Common myeloid progenitor, CD34-positive (primary cell): ENCODE measurements at regions not wholly inside any gene's neighbourhood (a gene's known extent, or its start where the extent isn't known, plus 50 kb on each side); places are given as distances from the start of the nearest gene placed in this dataset.

Source experiments
- CTCF ChIA-PET: fragments of 350-600 bp; sonication (Branson Sonifier 250); formaldehyde crosslinking; loops from one replicate; lab custom pipeline; 2021; ENCODE audit warnings: antibody characterized with exemption; lab: Charles Lee
- POLR2A ChIA-PET: fragments of 350-600 bp; sonication (Branson Sonifier 250); formaldehyde crosslinking; loops from one replicate; lab custom pipeline; 2021; ENCODE audit warnings: antibody characterized with exemption; lab: Charles Lee
- DNase-seq, 3 donors: peaks; one replicate each; pipeline versions ENCODE4 v3.0.0 to v3.0.0-alpha.2; 2013
- H3K27ac ChIP-seq, 2 experiments: 1 replicate in 1 of 2; 2 replicates in 1 of 2; pipeline ENCODE4 v1.7.0; 2013; ENCODE audit warnings: inconsistent platforms in 2 of 2, low read length in 2 of 2, mild to moderate bottlenecking in 2 of 2, low read depth in 1 of 2, moderate library complexity in 1 of 2; ENCODE audit not compliant: severe bottlenecking in 2 of 2, insufficient read depth in 1 of 2, poor library complexity in 1 of 2
- H3K27me3 ChIP-seq, 5 experiments: replicated peaks in 2 of 5; 1 replicate in 3 of 5; 2 replicates in 2 of 5; pipeline versions ENCODE4 v1.6.1 to v1.7.0; 2013; ENCODE audit warnings: low read length in 4 of 5, mild to moderate bottlenecking in 2 of 5, moderate library complexity in 2 of 5, inconsistent platforms in 1 of 5; ENCODE audit not compliant: insufficient read depth in 5 of 5, control insufficient read depth in 4 of 5
- H3K36me3 ChIP-seq, 4 experiments: 1 replicate in 2 of 4; 2 replicates in 2 of 4; pipeline versions ENCODE4 v1.6.1 to v1.7.0; 2013; ENCODE audit warnings: low read length in 3 of 4, control low read depth in 1 of 4, mild to moderate bottlenecking in 1 of 4; ENCODE audit not compliant: control insufficient read depth in 4 of 4, insufficient read depth in 4 of 4
- H3K4me1 ChIP-seq, 4 experiments: 1 replicate in 3 of 4; 2 replicates in 1 of 4; pipeline versions ENCODE4 v1.6.1 to v1.7.1; 2013; ENCODE audit warnings: low read length in 3 of 4, mild to moderate bottlenecking in 3 of 4, control low read depth in 1 of 4, inconsistent platforms in 1 of 4, moderate library complexity in 1 of 4; ENCODE audit not compliant: control insufficient read depth in 4 of 4, insufficient read depth in 4 of 4; ENCODE audit errors: control extremely low read depth in 1 of 4
- H3K4me3 ChIP-seq, 7 experiments: 1 replicate in 4 of 7; 2 replicates in 3 of 7; pipeline versions ENCODE4 v1.5.1 to v1.7.0; 2013; ENCODE audit warnings: mild to moderate bottlenecking in 7 of 7, low read length in 6 of 7, moderate library complexity in 6 of 7, inconsistent platforms in 2 of 7, low read depth in 2 of 7, control low read depth in 1 of 7; ENCODE audit not compliant: insufficient read depth in 4 of 7, control insufficient read depth in 1 of 7; ENCODE audit errors: extremely low read depth in 1 of 7
- H3K9me3 ChIP-seq, 5 experiments: 1 replicate in 4 of 5; 2 replicates in 1 of 5; pipeline versions ENCODE4 v1.6.1 to v1.7.1; 2013; ENCODE audit warnings: low read length in 4 of 5, mild to moderate bottlenecking in 2 of 5, inconsistent platforms in 1 of 5, low read depth in 1 of 5, moderate library complexity in 1 of 5; ENCODE audit not compliant: control insufficient read depth in 4 of 5, insufficient read depth in 2 of 5; ENCODE audit errors: control extremely low read depth in 1 of 5
- WGBS: methylation state at CpG from one replicate; pipeline ENCODE4 v1.1.5; 2013; ENCODE audit not compliant: insufficient coverage; 5-methylcytosine and 5-hydroxymethylcytosine counted together

DNA sequence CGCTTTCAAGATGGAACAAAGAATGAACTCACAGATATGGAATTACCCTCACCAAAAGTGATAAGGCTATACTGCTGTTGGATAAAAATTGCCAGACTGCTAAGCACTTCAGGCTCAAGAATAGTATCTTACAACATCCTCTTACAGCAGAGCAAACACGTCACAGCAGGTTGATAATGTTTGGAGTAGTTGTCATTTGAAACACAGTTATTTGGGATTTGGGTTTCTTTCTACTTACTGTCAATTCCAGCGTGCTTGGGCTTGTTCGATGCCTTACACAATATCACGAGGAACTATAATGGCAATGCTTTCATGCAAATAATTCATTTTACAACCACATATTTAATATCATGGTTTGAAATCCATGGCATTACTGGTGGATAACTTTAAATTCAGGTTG, 1223.7 kb upstream of the AGA start:
- Histone ChIP-seq H3K4me3 (no peak overlapping the region), H3K27me3 (no peaks in the 10 kb centered on the region), H3K4me1 (no peaks in the 10 kb centered on the region), H3K9me3 (no peaks in the 10 kb centered on the region), H3K36me3 (no peaks in the 10 kb centered on the region), H3K27ac (no peak overlapping the region)
- CTCF ChIA-PET = no interaction called here
- DNase-seq = no peak
- no CpG with 5 or more reads among the region's 5 CpGs for WGBS
- POLR2A ChIA-PET = no interaction called here

DNA sequence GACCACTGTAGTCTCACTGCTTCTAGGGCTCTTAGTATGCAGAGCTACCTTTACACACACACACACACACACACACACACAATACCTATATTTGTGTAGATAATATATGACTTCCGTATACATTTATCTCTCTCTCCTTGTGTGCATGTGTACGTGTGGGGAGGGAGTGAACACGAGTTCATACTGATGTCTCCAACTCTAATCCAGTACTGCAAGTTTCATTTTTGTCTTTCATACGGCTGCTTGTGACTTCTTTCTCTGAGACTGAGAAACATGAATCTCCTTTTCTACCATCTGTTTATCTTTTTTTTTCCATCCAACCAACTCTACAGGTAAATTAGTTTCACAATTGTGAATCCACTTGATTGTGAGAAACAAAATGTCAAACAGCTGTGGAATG, 1229.5 kb upstream of the AGA start:
- Histone ChIP-seq H3K27me3 (no peaks in the 10 kb centered on the region), H3K27ac (no peak overlapping the region), H3K4me1 (no peaks in the 10 kb centered on the region), H3K4me3 (no peak overlapping the region), H3K9me3 (no peaks in the 10 kb centered on the region), H3K36me3 (no peaks in the 10 kb centered on the region)
- no peak for DNase-seq
- WGBS = 100% methylated on average over 2 of the region's 4 CpGs
- ChIA-PET POLR2A (no interaction called here), CTCF (no interaction called here)

DNA sequence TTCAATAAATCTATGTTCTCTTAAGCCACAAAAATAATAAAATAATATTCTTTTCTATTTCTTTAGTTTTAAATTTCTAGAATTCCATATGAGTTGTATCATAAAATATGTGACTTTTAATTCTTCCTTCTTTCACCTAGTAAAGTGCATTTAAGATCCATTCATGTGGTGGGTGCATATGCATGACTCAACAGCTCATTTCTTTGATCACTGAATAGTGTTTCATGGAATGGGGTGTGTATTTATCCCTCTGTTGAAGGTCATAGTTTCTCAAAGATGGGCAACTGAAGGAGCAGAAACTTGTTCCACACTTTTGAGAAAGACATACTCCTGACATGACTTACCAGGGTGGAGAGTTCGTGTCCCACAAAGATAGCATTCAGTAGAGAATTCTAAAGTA, 1230.3 kb upstream of the AGA start:
- Histone ChIP-seq H3K36me3 (no peaks in the 10 kb centered on the region), H3K27me3 (no peaks in the 10 kb centered on the region), H3K4me1 (no peaks in the 10 kb centered on the region), H3K4me3 (no peak overlapping the region), H3K27ac (no peak overlapping the region), H3K9me3 (no peaks in the 10 kb centered on the region)
- ChIA-PET CTCF (no interaction called here), POLR2A (no interaction called here)
- no peak for DNase-seq
- no CpG with 5 or more reads among the region's 1 CpG for WGBS

GRCh38 chr4:178681871-178682270, 1239.6 kb upstream of the AGA start:
- Histone ChIP-seq H3K4me1 (no peaks in the 10 kb centered on the region), H3K36me3 (no peaks in the 10 kb centered on the region), H3K27me3 (no peaks in the 10 kb centered on the region), H3K27ac (no peak overlapping the region), H3K9me3 (peaks cover 0 to 4% (median 0%) of the 10 kb centered on the region in 5 experiments), H3K4me3 (no peak overlapping the region)
- DNase-seq = no peak
- WGBS = 100% methylated on average over 4 of the region's 4 CpGs
- ChIA-PET CTCF (no interaction called here), POLR2A (no interaction called here)

DNA sequence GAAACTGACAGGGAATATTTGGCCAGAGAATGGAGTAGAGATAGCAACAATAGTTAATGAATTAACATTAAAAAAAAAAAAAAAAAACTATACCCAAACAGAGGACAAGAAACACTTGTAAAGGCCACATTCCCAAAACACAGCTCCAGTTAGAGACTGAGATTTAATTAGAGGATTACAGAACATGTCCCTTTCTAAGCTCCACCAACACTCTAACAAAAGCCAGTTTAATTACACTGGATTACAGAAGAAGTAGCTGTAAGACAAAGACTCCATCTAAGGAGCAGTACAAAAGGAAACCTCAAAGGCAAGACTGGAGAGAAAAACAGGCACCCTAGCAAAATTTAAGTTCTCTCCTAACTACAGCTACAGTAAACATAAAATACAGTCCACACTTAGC, 1247.7 kb upstream of the AGA start:
- CTCF ChIA-PET = no interaction called here

DNA sequence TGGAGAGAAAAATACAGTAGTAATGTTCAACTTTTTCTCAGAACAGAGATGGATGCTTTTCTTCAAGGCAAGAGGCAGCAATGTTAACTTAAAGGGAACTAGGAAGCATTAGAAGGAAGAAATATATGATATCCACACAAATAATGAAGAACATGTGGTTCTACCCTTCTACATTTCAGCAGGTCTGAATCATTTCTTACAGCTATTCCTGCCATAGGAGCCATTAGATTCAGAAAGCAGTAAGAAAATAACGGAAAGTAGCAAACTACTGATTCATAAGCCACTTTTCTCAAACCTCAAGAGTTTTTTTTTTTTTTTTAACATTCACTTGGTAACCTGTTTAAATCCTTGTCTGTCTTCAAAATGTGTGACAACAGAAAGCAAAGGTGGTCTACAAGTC, 1251.6 kb upstream of the AGA start:
- peaks cover 0 to 16% (median 0%) of the 10 kb centered on the region in 4 experiments for H3K4me1 ChIP-seq
- no peak overlapping the region for H3K27ac ChIP-seq
- 80% methylated on average over 1 of the region's 1 CpG for WGBS
- no peaks in the 10 kb centered on the region for H3K36me3 ChIP-seq
- no peaks in the 10 kb centered on the region for H3K9me3 ChIP-seq
- H3K27me3 ChIP-seq = no peaks in the 10 kb centered on the region
- ChIA-PET CTCF (no interaction called here), POLR2A (no interaction called here)
- no peak overlapping the region for H3K4me3 ChIP-seq
- no peak for DNase-seq

More for the DNA sequence above, 1247.7 kb upstream of the AGA start:
- Histone ChIP-seq H3K27me3 (no peaks in the 10 kb centered on the region), H3K4me1 (peaks cover 0 to 13% (median 0%) of the 10 kb centered on the region in 4 experiments), H3K9me3 (peaks cover 0 to 4% (median 0%) of the 10 kb centered on the region in 5 experiments), H3K36me3 (no peaks in the 10 kb centered on the region), H3K4me3 (no peak overlapping the region), H3K27ac (no peak overlapping the region)
- no peak for DNase-seq
- POLR2A ChIA-PET = no interaction called here

GRCh38 chr4:178696515-178696914, 1254.3 kb upstream of the AGA start:
- no peaks in the 10 kb centered on the region for H3K9me3 ChIP-seq
- no peak overlapping the region for H3K4me3 ChIP-seq
- H3K27me3 ChIP-seq = no peaks in the 10 kb centered on the region
- 80% methylated on average over 1 of the region's 3 CpGs for WGBS
- peaks cover 0 to 16% (median 0%) of the 10 kb centered on the region in 4 experiments for H3K4me1 ChIP-seq
- DNase-seq = no peak
- ChIA-PET CTCF (no interaction called here), POLR2A (no interaction called here)
- no peak overlapping the region for H3K27ac ChIP-seq
- H3K36me3 ChIP-seq = no peaks in the 10 kb centered on the region
